Ishikawa (cell line): ENCODE measurements at regions not wholly inside any gene's neighbourhood (a gene's known extent, or its start where the extent isn't known, plus 50 kb on each side); places are given as distances from the start of the nearest gene placed in this dataset.

Source experiments
- CEBPB ChIP-seq: IDR thresholded peaks from 2 replicates; pipeline ENCODE4 v1.6.1; 2012
- RAD21 ChIP-seq: IDR thresholded peaks from 2 replicates; pipeline ENCODE4 v1.6.1; 2012; ENCODE audit warnings: low read depth
- TAF1 ChIP-seq: IDR thresholded peaks from 2 replicates; pipeline ENCODE4 v1.6.1; 2012; ENCODE audit warnings: low read depth, mild to moderate bottlenecking
- TCF12 ChIP-seq: IDR thresholded peaks from 2 replicates; pipeline ENCODE4 v1.6.1; 2012; ENCODE audit warnings: low read depth
- USF1 ChIP-seq: IDR thresholded peaks from 2 replicates; pipeline ENCODE4 v1.6.1; 2012
- YY1 ChIP-seq: IDR thresholded peaks from 2 replicates; pipeline ENCODE4 v1.6.1; 2012; ENCODE audit warnings: low read depth

GRCh38 chr4:162909952-162910351 lies 256.7 kb downstream of the NAF1 start:
- TF ChIP-seq CEBPB: no peak
- no peak for TF ChIP-seq TAF1
- no peak for TF ChIP-seq USF1
- no peak for TF ChIP-seq YY1
- TF ChIP-seq TCF12: no peak
- no peak for TF ChIP-seq RAD21
